Spinal cord (tissue), 9 donors: ENCODE measurements at regions not wholly inside any gene's neighbourhood (a gene's known extent, or its start where the extent isn't known, plus 50 kb on each side); places are given as distances from the start of the nearest gene placed in this dataset.

ENCODE experiments used
- DNase-seq, 6 donors: peaks; one replicate each; pipeline versions ENCODE4 v3.0.0 to v3.0.0-alpha.2; 2013 to 2015; ENCODE audit warnings: low spot score in 6 of 6, low read depth in 4 of 6
- H3K27ac ChIP-seq: one replicate; pipeline ENCODE4 v1.5.1; 2013; ENCODE audit warnings: low read depth, low read length, control low read depth
- H3K27me3 ChIP-seq: one replicate; pipeline ENCODE4 v1.6.1; 2013; ENCODE audit warnings: low read length; ENCODE audit not compliant: control insufficient read depth, insufficient read depth
- H3K36me3 ChIP-seq: one replicate; pipeline ENCODE4 v1.6.1; 2013; ENCODE audit warnings: low read length; ENCODE audit not compliant: control insufficient read depth, insufficient read depth
- H3K4me1 ChIP-seq: one replicate; pipeline ENCODE4 v1.6.1; 2013; ENCODE audit warnings: low read length; ENCODE audit not compliant: control insufficient read depth, insufficient read depth
- H3K4me3 ChIP-seq: one replicate; pipeline ENCODE4 v1.5.1; 2013; ENCODE audit warnings: low read depth, low read length, control low read depth
- H3K9me3 ChIP-seq: one replicate; pipeline ENCODE4 v1.6.1; 2013; ENCODE audit warnings: low read length; ENCODE audit not compliant: control insufficient read depth, insufficient read depth
- WGBS: methylation state at CpG from one replicate; pipeline ENCODE4 v1.1.5; 2013; ENCODE audit warnings: missing lambda C conversion rate; ENCODE audit not compliant: insufficient coverage; 5-methylcytosine and 5-hydroxymethylcytosine counted together
- donor health status: healthy.

GRCh38 chrX:22325096-22325495, 52.4 kb downstream of the CBLL2 start:
- H3K36me3 ChIP-seq = no peaks in the 10 kb centered on the region
- DNase-seq = peak in 2 of 6 donors; percentile 1 to 11
- H3K9me3 ChIP-seq = no peaks in the 10 kb centered on the region
- H3K27ac ChIP-seq = no peak overlapping the region
- no peaks in the 10 kb centered on the region for H3K4me1 ChIP-seq
- WGBS = no CpG with 5 or more reads among the region's 2 CpGs
- H3K4me3 ChIP-seq = no peak overlapping the region
- peaks cover 2% of the 10 kb centered on the region for H3K27me3 ChIP-seq

- no peaks in the 10 kb centered on the region for H3K36me3 ChIP-seq
- 0% methylated on average over 1 of the region's 2 CpGs for WGBS
- H3K4me3 ChIP-seq = no peak overlapping the region
- no peak for DNase-seq
- no peaks in the 10 kb centered on the region for H3K27me3 ChIP-seq
- no peaks in the 10 kb centered on the region for H3K9me3 ChIP-seq
- no peaks in the 10 kb centered on the region for H3K4me1 ChIP-seq
- no peak overlapping the region for H3K27ac ChIP-seq
Observed at GRCh38 chrX:22329783-22330182, 57.1 kb downstream of the CBLL2 start.

GRCh38 chrX:22338740-22339139, 66.0 kb downstream of the CBLL2 start:
- H3K4me1 ChIP-seq = no peaks in the 10 kb centered on the region
- no peak overlapping the region for H3K27ac ChIP-seq
- WGBS = no CpG with 5 or more reads among the region's 1 CpG
- no peaks in the 10 kb centered on the region for H3K27me3 ChIP-seq
- H3K9me3 ChIP-seq = peaks cover 2% of the 10 kb centered on the region
- DNase-seq = no peak
- no peak overlapping the region for H3K4me3 ChIP-seq
- no peaks in the 10 kb centered on the region for H3K36me3 ChIP-seq

GRCh38 chrX:22339459-22339858, 66.7 kb downstream of the CBLL2 start:
- H3K4me3 ChIP-seq = no peak overlapping the region
- no peaks in the 10 kb centered on the region for H3K4me1 ChIP-seq
- H3K27ac ChIP-seq = no peak overlapping the region
- H3K9me3 ChIP-seq = peaks cover 2% of the 10 kb centered on the region
- no CpG with 5 or more reads among the region's 1 CpG for WGBS
- no peaks in the 10 kb centered on the region for H3K36me3 ChIP-seq
- H3K27me3 ChIP-seq = no peaks in the 10 kb centered on the region
- DNase-seq = peak in 1 of 6 donors; percentile 4

GRCh38 chrX:22340022-22340616, 67.4 kb downstream of the CBLL2 start:
- Histone ChIP-seq H3K9me3 (peaks cover 2% of the 10 kb centered on the region), H3K4me3 (no peak overlapping the region), H3K27ac (no peak overlapping the region), H3K36me3 (no peaks in the 10 kb centered on the region), H3K4me1 (no peaks in the 10 kb centered on the region), H3K27me3 (no peaks in the 10 kb centered on the region)
- 68% methylated on average over 3 of the region's 5 CpGs for WGBS
- no peak for DNase-seq

- H3K9me3 ChIP-seq = no peaks in the 10 kb centered on the region
- no peaks in the 10 kb centered on the region for H3K4me1 ChIP-seq
- H3K36me3 ChIP-seq = no peaks in the 10 kb centered on the region
- no peak for DNase-seq
- no peak overlapping the region for H3K4me3 ChIP-seq
- 84% methylated on average over 4 of the region's 8 CpGs for WGBS
- H3K27me3 ChIP-seq = no peaks in the 10 kb centered on the region
- H3K27ac ChIP-seq = no peak overlapping the region
Observed at GRCh38 chrX:22343192-22343591, 70.5 kb downstream of the CBLL2 start.

GRCh38 chrX:22345884-22346283, 73.2 kb downstream of the CBLL2 start:
- no peaks in the 10 kb centered on the region for H3K27me3 ChIP-seq
- no peaks in the 10 kb centered on the region for H3K9me3 ChIP-seq
- DNase-seq = no peak
- H3K27ac ChIP-seq = no peak overlapping the region
- H3K4me1 ChIP-seq = no peaks in the 10 kb centered on the region
- H3K4me3 ChIP-seq = no peak overlapping the region
- WGBS = no CpG with 5 or more reads among the region's 2 CpGs
- no peaks in the 10 kb centered on the region for H3K36me3 ChIP-seq

GRCh38 chrX:22347491-22347890, 74.8 kb downstream of the CBLL2 start:
- H3K27ac ChIP-seq = no peak overlapping the region
- H3K4me3 ChIP-seq = no peak overlapping the region
- DNase-seq = peak in 1 of 6 donors; percentile 46
- H3K4me1 ChIP-seq = no peaks in the 10 kb centered on the region
- no peaks in the 10 kb centered on the region for H3K27me3 ChIP-seq
- WGBS = 55% methylated on average over 1 of the region's 1 CpG
- no peaks in the 10 kb centered on the region for H3K36me3 ChIP-seq
- H3K9me3 ChIP-seq = no peaks in the 10 kb centered on the region

- Histone ChIP-seq H3K27me3 (no peaks in the 10 kb centered on the region), H3K4me3 (no peak overlapping the region), H3K36me3 (no peaks in the 10 kb centered on the region), H3K9me3 (no peaks in the 10 kb centered on the region), H3K4me1 (no peaks in the 10 kb centered on the region), H3K27ac (no peak overlapping the region)
- WGBS = 83% methylated on average over 1 of the region's 2 CpGs
- DNase-seq = no peak
Observed at GRCh38 chrX:22349116-22349515, 76.4 kb downstream of the CBLL2 start.

GRCh38 chrX:22351076-22351475, 78.4 kb downstream of the CBLL2 start:
- no peaks in the 10 kb centered on the region for H3K4me1 ChIP-seq
- no CpG with 5 or more reads among the region's 3 CpGs for WGBS
- H3K36me3 ChIP-seq = no peaks in the 10 kb centered on the region
- H3K4me3 ChIP-seq = no peak overlapping the region
- peak in 2 of 6 donors; percentile 17 to 62 for DNase-seq
- H3K27me3 ChIP-seq = no peaks in the 10 kb centered on the region
- no peaks in the 10 kb centered on the region for H3K9me3 ChIP-seq
- H3K27ac ChIP-seq = no peak overlapping the region
